ENCODE measurements at regions not wholly inside any gene's neighbourhood (a gene's known extent, or its start where the extent isn't known, plus 50 kb on each side); places are given as distances from the start of the nearest gene placed in this dataset.

DNA sequence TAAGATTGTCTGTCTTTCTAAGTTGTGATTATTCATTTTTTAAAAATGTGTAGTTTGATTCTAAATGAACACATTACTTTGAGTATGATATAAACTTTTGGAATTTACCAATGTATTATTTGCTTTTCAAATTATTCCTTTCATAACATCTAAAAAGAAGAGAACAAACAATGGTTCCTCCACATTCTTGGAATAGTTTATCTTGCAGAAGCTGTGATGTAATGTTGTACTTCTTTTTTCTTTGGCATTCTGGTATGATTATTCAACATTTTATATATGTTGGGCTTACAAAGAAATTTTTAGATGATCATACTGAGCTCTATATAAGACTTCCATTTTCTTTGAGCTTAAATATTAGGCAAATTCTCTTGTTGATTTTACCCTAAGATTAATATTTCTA, 419.2 kb downstream of the DIPK2A start:
- FAIRE-seq: peak; percentile 57

DNA sequence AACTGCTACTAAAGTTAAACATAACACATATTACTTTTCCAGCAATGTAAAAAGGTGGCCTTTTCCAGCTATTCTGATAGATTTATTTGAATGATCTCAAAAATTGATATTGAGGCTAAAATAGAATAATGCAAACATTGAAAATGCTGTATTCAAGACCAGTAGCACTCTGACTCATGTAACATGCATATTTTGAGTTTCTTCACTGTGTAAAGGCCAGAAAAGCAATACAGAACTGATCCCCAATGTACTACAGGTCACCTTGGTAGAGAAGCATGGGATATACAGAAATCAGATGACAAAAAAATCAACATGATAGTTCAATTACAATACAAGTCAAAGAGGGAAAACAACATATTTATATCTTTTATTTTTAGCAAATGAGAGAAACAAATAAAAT, 419.6 kb downstream of the DIPK2A start:
- no peak for FAIRE-seq

DNA sequence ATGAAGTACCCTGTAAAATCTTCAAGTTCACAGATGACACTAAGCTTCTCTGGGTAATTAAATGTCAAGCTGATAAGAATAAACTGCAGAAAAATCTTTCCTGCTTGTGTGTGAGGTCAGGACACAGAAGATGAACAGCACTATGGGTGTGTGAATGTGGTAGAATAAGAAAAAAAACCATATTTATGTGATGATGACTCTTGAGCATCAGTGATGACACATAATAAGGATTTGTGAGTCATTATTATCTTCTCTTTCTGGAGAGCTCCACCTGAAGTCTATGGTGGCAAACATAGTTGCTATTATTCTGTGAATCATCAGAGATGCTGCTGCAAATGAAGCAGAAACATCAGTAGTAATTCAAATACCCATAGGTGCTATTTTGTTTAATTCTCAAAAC, 422.4 kb downstream of the DIPK2A start:
- FAIRE-seq: no peak

DNA sequence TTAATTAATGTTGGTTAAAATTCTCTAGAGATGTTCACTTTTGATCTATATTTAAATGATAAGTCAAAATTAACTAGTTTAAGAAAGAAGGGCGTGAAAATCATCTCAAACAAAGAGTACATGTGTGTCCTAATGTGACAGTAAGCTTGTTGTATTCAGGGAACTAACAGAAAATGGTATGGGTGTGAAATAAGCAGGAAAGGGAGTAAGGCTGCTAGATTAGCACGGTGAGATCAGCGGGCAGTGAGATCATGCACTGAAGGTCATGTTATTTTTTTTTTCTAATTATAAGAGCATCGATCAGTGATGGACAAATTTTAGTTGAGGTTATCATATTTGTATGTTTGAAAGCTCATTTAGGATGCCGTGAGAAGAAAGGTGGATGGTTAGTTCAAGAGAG, 430.8 kb downstream of the DIPK2A start:
- no peak for FAIRE-seq

DNA sequence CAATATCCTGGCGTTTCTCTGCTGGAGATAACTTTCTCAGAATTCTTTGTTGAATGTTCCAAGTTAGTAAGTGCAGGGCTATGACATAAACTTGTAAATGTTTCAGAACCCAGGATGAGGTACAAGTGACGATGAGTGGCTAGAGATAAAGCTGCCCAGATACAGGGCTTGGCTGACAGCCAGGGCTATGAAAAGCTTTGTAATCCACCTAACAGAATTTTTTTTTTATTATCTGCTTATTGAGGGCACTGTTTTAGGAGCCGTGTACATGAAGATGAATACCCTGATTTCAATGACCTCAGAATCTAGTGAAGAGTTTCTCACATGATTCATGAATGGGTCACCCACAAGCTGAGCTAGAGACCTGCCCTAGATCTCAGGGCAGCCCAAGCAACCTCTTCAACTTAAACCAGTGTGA, 431.4 kb downstream of the DIPK2A start:
- no peak for FAIRE-seq

DNA sequence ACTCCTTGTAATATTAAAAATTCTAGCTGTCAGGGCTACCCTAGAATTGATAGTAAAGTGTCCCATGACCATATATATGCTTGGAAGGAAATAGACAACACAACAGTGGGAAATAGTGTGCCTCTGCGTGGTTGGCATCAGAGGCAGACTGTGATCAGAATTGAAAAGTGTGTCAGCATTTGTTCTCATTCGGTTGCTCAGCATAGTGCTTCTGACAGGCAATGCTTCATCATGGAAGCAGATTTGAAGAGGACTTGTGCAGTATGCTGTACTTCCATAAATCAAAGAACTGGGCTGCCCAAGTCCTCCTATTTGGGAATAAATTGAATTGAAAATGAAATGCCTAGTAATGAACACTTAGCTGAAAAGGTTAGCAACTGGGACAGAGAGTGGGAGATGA, 435.7 kb downstream of the DIPK2A start:
- FAIRE-seq: no peak

DNA sequence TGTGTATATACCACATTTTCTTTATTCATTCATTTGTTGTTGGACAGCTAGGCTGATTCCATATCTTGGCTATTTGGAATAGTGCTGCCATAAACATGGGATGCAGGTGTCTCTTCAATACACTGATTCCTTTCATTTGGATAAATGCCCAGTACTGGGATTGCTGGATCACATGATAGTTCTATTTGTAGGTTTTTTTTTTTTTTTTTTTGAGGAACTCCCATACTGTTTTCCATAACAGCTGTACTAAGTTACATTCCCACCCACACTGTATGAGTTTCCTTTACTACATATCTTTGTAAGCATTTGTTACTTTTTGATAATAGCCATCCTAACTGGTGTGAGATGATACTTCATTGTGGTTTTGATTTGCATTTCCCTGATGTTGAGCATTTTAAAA, 437.7 kb downstream of the DIPK2A start:
- FAIRE-seq: no peak

DNA sequence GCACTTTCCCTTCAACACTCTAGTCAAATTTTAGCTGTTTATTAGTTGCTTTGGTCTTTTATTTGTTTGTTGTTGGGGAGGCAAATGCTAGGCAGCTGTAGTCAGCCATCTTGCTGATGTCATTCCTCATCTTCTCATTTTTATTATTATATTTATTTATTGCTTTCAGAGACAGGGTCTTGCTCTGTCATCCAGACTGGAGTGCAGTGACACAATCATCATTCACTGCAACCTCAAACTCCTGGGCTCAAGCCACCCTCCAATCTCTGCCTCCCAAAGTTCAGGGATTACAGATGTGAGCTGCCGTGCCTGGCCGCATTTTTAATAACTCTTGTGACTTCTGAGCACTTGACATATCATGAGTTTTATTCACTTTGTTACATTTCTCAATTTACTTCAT, 441.4 kb downstream of the DIPK2A start:
- no peak for FAIRE-seq

DNA sequence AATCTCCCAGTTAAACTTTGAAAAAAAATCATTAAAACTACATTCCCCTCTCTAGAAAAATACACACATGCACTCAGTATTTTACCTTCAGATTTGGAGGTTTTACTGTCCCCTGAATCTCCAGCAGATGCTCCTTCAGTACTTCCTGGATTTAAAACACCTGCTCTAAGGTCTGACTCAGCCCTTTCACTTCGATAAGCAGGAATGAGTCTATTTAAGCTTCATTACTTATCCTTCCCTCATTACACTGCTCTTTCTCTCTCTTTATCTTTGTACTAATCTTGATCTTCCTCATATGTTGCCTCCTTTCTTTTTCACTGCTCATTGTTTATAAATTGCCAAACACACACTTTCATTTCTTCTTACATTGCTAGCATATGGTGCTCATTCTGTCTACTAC, 443.9 kb downstream of the DIPK2A start:
- no peak for FAIRE-seq

DNA sequence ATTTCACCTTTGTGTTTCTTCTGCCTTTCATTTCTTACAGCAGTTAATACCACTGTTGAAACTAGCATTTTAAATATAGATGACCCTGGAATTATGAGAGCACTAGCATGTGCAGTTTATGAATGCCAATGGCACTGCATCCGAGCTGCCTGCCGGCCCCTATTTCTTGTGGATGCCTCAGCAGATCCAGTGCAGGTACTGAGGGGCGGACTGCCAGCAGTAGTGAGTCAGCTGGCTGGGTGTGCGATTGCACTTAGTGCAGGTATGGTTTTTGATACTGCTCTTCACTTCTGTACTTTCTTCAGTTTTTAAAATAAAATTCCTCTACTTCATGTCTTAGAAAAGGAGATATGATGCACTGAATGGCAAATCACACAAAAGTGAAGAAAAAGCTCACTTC, 453.0 kb downstream of the DIPK2A start:
- FAIRE-seq: no peak

DNA sequence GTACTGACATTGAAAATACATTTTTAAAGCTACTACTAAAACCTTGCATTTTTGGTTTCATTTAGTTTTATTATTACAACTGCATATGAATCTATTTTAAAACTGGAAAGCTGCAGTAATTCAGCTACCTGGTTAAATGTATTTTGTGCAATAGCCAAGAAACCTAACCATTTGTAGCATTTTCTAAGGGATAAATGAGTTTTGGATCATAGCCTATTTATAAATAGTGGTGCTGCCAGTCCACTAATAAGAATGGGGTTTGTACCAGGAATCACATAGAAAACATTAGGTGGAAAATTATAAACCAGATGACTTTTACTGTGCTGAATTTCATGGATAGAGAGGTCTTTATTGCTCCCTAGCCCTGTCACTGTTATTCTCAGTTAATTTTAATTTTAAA, 454.7 kb downstream of the DIPK2A start:
- FAIRE-seq: no peak

DNA sequence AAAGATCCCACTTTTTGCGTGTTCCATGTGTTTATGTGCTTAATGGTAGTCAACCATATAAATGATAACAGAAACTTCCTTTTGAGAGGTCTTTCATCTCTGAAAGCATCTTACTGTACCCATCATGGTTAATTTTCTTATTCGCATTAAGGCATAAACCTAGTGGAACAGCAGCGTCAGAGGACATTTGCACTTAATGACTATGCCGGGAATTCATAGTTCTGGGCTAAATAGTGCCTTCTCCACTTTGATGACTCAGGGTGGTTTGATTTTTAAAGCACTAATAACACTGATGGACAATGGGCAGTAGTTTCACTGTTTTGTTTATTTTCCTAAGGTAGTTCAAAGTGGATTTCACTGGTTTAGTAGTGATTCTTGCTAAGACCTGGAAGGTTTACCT, 455.3 kb downstream of the DIPK2A start:
- FAIRE-seq: no peak

DNA sequence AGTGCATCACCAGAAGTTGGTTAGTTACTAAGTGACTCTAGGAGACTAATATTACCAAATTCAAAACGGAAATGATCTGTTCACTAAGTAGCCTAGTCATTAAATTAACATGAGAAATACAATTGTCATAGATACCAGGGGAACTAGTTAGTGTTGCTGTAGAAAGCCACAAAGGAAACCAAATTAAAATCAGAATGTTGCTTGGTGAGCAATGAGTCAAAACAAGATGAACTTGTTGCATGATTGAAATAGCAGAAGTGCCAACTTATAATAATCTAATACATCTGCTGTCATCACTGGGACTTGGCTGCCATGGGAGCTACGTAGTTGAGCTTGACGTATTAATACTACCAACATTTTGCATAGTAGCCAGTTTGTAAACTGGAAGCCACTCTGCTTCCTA, 458.1 kb downstream of the DIPK2A start:
- no peak for FAIRE-seq

DNA sequence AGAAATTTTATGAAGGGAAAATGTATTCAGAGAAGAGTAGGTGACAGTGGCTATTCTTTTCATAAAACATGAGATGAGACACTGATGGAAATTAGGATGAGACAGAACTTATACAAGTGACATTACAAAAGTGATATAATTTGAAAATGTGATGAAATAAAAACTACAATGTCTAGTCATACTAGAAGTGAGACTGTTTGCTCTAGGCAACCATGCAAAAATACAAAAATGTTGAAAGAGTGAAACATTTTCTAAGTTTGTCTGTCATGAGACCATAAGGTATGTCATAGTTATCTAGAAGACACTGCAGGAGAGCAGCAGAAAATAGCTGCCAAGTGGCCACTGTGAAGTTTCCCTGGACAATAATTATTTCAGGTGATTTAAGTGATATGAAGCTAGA, 459.5 kb downstream of the DIPK2A start:
- no peak for FAIRE-seq

DNA sequence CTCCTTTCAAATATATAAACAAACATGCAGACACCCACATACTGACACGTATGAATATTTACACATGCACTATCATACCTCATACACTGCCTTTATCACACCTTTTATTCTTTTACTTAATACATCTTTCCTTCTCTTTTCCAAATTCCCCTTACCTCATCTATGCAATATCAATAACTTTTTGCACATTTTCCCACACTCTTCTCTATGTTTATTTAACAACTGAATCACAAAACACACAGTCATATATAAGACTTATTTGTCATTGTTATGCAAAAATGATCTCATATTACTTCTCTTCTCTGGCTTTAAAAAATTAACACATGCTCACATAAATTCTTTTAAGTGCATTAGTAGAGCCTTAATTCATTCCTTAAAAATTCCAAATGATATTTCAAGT, 461.4 kb downstream of the DIPK2A start:
- no peak for FAIRE-seq

DNA sequence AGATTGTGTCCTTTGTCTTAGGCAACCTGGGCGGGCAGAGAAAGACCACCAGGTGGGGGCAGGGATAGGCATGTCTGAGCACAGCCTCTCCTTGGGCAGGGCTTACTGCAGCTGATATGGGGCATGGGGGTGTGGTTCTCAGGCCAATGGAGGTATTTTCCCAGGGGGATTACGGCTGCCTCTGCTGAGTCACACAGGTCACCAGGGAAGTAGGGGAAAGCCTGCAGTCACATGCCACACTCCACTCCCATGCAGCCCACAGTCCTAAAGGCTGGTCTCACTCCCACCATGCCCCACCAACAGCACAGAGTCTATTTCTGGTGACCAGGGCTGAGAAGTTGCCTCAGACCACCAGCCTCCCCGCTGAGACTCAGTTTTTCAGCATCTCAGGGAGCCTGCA, 466.4 kb downstream of the DIPK2A start:
- no peak for FAIRE-seq

DNA sequence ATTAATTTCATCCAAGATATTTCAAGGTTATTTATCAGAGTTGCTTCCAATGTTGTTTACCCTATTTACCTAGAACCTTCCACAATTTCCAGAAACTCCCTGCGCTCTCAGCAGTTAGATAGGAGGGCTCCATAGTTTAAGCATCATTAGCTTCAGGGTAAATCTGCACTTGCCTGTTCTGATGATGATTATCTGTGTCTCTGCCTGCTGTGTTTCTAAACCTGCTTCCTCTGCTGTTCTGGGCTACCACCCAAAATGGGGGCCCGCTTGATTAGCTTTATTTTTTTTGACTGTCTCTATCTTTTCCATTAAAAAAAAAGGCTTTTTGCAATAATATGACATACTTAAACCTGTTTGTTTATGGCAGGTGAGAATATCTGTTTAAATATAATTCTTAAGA, 472.4 kb downstream of the DIPK2A start:
- FAIRE-seq: no peak

DNA sequence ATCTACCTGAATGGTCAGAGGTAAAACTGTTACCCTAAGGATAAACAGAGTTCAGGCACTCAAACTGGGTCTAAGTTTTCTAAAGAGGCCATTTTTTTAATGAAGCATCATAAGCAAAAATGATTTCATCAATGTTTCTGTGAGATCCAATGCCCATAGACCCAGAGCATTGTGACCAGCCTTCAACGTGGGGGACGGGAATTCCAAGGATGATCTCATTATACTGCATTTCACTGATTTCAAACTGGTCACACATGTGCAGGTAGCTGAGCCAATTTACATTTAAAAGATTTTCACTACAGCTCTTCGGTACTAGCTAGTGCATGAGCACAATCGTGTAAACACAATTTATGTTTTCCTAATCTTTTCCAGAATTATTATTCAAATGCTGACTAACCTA, 472.9 kb downstream of the DIPK2A start:
- FAIRE-seq: no peak

DNA sequence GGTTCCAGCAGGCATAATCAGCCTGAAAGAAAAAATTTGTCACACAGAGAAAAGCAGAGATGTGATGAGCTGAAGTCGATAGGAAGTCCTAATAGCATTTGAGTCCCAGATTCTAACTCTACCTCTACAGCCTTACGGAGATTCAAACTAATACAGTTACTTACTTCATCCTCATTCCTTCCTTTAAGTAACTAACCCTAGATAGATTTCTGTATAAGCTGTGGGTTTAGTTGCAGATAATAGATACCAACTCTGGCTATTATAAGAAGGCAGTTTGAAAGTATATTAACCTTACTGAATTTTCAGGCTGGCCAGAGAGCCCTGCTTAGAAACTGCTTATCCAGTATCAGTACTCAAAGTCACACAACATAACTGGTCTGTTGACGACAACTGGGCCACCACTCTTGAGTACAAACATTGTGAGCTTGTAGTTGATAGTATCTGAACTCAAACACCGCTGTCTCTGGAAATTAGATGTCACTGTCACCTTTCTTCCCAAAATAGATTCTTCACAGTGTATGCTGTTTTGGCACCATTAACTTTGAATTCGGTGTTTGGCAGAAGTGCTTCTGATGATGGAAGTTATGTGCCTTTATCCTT, 484.3 kb downstream of the DIPK2A start:
- no peak for FAIRE-seq

DNA sequence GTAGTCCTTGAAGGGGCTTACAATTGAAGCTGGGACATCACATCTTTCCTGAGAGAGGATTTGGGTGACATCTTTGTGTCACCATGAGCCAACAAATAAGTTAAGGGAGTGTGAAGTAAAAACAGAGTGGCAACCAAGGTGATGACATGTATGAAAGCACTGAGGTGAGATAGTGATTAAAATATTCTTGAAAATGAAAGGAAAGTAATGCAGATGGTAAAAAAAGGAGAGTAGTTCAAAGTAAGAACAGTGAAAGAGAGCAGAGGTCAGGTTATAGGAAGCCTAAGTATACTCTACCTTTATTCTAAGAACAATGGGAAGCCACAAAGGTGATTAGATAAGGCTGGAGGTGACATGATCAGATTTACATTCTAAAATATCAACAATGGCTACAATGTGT, 486.1 kb downstream of the DIPK2A start:
- FAIRE-seq: no peak

DNA sequence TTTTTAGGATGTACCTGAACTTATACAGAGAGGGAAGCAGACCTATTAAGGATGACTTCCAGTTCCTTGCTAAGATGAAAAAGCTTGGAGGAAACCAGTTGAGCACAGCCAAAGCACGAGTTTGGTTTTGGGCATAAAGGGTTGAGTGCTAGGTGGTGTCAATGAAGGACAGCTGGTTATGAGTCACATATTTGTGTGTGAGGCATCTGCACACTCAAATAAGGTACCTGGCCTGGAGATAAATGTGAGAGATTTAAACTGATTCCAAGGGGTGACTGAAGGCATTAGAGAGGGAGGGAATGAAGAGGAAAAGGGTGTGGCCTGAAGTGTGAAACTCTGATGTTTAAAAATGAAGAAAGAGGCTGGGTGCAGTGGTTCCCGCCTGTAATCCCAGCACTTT, 486.7 kb downstream of the DIPK2A start:
- no peak for FAIRE-seq

DNA sequence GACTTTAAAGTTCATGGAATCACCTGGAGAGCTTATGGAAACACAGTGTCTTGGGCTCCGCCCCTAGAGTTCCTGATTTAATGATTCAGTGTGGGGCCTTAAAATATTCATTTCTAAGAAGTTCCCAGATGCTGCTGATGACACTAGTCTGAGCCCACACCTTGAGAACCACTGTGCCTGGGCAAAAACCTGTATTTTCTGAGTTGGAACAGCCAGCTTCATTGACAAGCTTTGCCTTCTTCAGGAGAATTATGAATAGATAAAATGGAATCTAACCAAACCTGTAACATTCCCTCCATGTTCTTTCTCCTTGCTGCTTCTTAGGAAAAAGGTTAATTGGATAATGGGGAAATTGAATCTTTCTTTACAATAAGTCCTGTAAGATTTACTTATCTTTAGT, 490.7 kb downstream of the DIPK2A start:
- FAIRE-seq: no peak

DNA sequence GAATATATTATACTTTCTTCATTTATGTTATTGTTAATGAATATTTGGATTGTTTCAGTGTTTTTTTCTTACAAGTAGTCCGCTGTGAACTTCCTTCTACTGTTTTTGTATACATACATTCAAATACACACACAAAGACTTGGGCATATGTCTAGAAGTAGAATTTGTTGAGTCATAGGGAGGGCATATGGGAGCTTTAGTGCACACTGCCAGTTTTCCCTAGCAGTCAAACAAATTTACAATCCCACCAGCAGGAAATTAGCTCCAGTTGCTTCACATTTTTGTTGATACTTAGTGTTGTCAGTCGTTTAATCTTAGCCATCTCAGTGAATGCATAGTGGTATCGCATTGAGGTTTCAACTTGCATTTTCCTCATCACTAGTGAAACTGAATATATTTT, 492.3 kb downstream of the DIPK2A start:
- FAIRE-seq: no peak

DNA sequence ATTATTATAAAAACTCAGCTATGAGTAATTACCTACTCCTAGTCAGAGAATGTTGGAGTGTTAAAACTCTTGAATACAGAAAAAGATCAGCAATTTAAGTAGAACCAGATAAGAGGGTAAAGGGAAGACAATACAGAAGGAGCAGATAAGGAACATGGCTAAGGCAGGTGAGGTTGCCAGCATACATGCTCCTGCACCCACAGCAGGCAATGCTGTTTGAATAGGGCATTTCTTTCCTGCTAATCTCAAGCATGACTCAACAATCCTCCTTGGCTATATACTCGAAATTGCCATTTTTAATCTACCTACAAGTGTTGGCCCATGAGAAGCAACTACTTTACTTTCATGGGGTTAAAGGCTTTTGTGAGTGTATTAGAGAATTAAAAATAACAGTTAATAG, 494.5 kb downstream of the DIPK2A start:
- FAIRE-seq: no peak

DNA sequence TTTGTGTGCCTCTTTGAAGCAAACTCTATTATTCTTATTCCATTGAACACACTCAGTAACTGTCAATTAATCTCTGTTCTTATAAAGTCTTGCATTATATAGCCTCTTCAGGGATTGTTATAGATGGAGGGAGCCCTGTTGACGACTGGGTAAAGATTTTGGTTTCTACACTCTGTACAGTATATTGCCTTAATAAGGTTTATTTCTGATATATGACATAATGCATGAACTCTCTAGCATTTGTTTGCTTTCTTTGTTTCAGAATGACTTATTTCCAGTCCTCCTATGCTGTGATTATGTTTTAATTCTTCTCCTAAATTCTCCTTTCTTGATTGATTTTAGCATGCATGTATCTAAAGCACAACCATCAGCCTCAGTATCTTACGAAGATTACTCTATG, 494.9 kb downstream of the DIPK2A start:
- no peak for FAIRE-seq

DNA sequence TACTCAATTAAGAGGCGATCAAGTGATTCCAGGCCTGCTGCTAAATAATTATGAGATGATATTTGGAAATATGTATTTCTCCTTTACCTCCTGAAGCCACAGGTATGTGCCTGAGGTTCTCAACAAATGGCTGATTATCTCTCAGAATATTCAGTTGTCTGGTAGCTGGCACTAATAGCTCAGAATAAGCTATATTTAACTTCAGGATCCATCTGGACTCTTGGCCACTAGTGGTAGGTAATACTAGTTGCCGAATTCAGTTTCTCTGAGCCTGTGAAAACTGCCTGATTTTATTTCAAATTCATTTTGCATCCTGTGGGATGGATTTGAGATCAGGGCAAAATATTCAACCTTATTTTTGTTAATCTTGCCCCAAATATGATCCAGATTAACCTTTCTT, 499.0 kb downstream of the DIPK2A start:
- no peak for FAIRE-seq

Data from endometrium (tissue), 2 donors.